ENCODE measurements at regions not wholly inside any gene's neighbourhood (a gene's known extent, or its start where the extent isn't known, plus 50 kb on each side); places are given as distances from the start of the nearest gene placed in this dataset.

GRCh38 chr7:148472406-148472805, 118.2 kb upstream of the C7orf33 start:
- Mint-ChIP-seq H3K4me1 (peaks cover 40% of the 10 kb centered on the region), H3K36me3 (no peaks in the 10 kb centered on the region), H3K27ac (peak overlapping the region; percentile 79), H3K4me3 (peak overlapping the region; percentile 46), H3K9me3 (peaks cover 16% of the 10 kb centered on the region), H3K27me3 (ENCODE audit: insufficient read depth, low read depth) (peaks cover 14% of the 10 kb centered on the region)
- Histone ChIP-seq H3K27ac (no peak overlapping the region), H3K4me2 (no peak overlapping the region), H4K20me1 (ENCODE audit: low read depth) (no peaks in the 10 kb centered on the region), H3K4me1 (peaks cover 24% of the 10 kb centered on the region), H3K9me3 (ENCODE audit: low read depth) (no peaks in the 10 kb centered on the region), H3K79me2 (ENCODE audit: low read depth) (no peaks in the 10 kb centered on the region), H2AFZ (replicated peaks) (no peak overlapping the region), H3K4me3 (no peak overlapping the region), H3K27me3 (no peaks in the 10 kb centered on the region), H3K36me3 (no peaks in the 10 kb centered on the region), H3F3A (ENCODE audit: low read depth) (peaks cover 12% of the 10 kb centered on the region), H3K9ac (no peak overlapping the region)
- TF ChIP-seq CTCF (IDR thresholded peaks at IDR 0.05) (no peak), EZH2phosphoT487 (IDR thresholded peaks at IDR 0.05) (no peak), EZH2 (IDR thresholded peaks at IDR 0.05) (no peak)
- DNase-seq (ENCODE audit: low spot score) = no peak

GRCh38 chr7:148473703-148474480, 116.7 kb upstream of the C7orf33 start:
- Histone ChIP-seq H3K4me1 (peaks cover 39% of the 10 kb centered on the region), H3K27me3 (no peaks in the 10 kb centered on the region), H3F3A (ENCODE audit: low read depth) (peaks cover 12% of the 10 kb centered on the region), H3K27ac (peak overlapping the region; percentile 72), H3K4me2 (peak overlapping the region; percentile 64), H2AFZ (replicated peaks) (no peak overlapping the region), H3K36me3 (no peaks in the 10 kb centered on the region), H3K9me3 (ENCODE audit: low read depth) (no peaks in the 10 kb centered on the region), H3K79me2 (ENCODE audit: low read depth) (no peaks in the 10 kb centered on the region), H3K4me3 (no peak overlapping the region), H4K20me1 (ENCODE audit: low read depth) (no peaks in the 10 kb centered on the region), H3K9ac (no peak overlapping the region)
- Mint-ChIP-seq H3K36me3 (no peaks in the 10 kb centered on the region), H3K4me1 (peaks cover 45% of the 10 kb centered on the region), H3K27ac (peak overlapping the region; percentile 97), H3K27me3 (ENCODE audit: insufficient read depth, low read depth) (peaks cover 15% of the 10 kb centered on the region), H3K9me3 (peaks cover 12% of the 10 kb centered on the region), H3K4me3 (peak overlapping the region; percentile 73)
- DNase-seq (ENCODE audit: low spot score) = peak; percentile 7
- TF ChIP-seq CTCF (IDR thresholded peaks at IDR 0.05) = no peak
- no peak for TF ChIP-seq EZH2phosphoT487 (IDR thresholded peaks at IDR 0.05)
- no peak for TF ChIP-seq EZH2 (IDR thresholded peaks at IDR 0.05)

GRCh38 chr7:148474481-148475025, 116.0 kb upstream of the C7orf33 start:
- peaks cover 17% of the 10 kb centered on the region for H3K27me3 Mint-ChIP-seq (ENCODE audit: insufficient read depth, low read depth)
- peak overlapping the region; percentile 73 for H3K4me3 Mint-ChIP-seq
- Histone ChIP-seq H3K79me2 (ENCODE audit: low read depth) (no peaks in the 10 kb centered on the region), H3K27ac (peak overlapping the region; percentile 72), H3K9me3 (ENCODE audit: low read depth) (no peaks in the 10 kb centered on the region), H3K27me3 (no peaks in the 10 kb centered on the region), H3K36me3 (no peaks in the 10 kb centered on the region), H3K9ac (no peak overlapping the region), H3K4me3 (no peak overlapping the region), H4K20me1 (ENCODE audit: low read depth) (no peaks in the 10 kb centered on the region), H2AFZ (replicated peaks) (no peak overlapping the region), H3F3A (ENCODE audit: low read depth) (peaks cover 19% of the 10 kb centered on the region), H3K4me2 (peak overlapping the region; percentile 64), H3K4me1 (peaks cover 45% of the 10 kb centered on the region)
- no peaks in the 10 kb centered on the region for H3K36me3 Mint-ChIP-seq
- peak; percentile 70 for DNase-seq (ENCODE audit: low spot score)
- TF ChIP-seq EZH2 (IDR thresholded peaks at IDR 0.05) = no peak
- TF ChIP-seq CTCF (IDR thresholded peaks at IDR 0.05) = no peak
- no peak for TF ChIP-seq EZH2phosphoT487 (IDR thresholded peaks at IDR 0.05)
- peak overlapping the region; percentile 97 for H3K27ac Mint-ChIP-seq
- peaks cover 52% of the 10 kb centered on the region for H3K4me1 Mint-ChIP-seq
- H3K9me3 Mint-ChIP-seq = peaks cover 12% of the 10 kb centered on the region
